HG03097 (cell line): ENCODE measurements at regions not wholly inside any gene's neighbourhood (a gene's known extent, or its start where the extent isn't known, plus 50 kb on each side); places are given as distances from the start of the nearest gene placed in this dataset.

ENCODE experiments used
- ATAC-seq: cut with Tn5 transposase; IDR thresholded peaks from one replicate; pipeline ENCODE4 v1.9.1; 2021; ENCODE audit not compliant: unreplicated experiment, low FRiP score

GRCh38 chrX:25226151-25226550 is 210.4 kb upstream of the ARX start:
- no peak for ATAC-seq

GRCh38 chrX:25219480-25219879 is 203.7 kb upstream of the ARX start:
- no peak for ATAC-seq

GRCh38 chrX:25213611-25214010 is 197.8 kb upstream of the ARX start:
- ATAC-seq: no peak

GRCh38 chrX:25207803-25208475 is 192.2 kb upstream of the ARX start:
- no peak for ATAC-seq

- no peak for ATAC-seq
Observed at GRCh38 chrX:25206778-25207177, 191.0 kb upstream of the ARX start.

GRCh38 chrX:25204182-25204581 is 188.4 kb upstream of the ARX start:
- ATAC-seq: no peak

GRCh38 chrX:25202827-25203226 is 187.1 kb upstream of the ARX start:
- ATAC-seq: no peak

GRCh38 chrX:25198891-25199290 is 183.1 kb upstream of the ARX start:
- ATAC-seq: no peak

GRCh38 chrX:25198253-25198652 is 182.5 kb upstream of the ARX start:
- no peak for ATAC-seq

GRCh38 chrX:25196221-25196620 is 180.5 kb upstream of the ARX start:
- no peak for ATAC-seq

GRCh38 chrX:25191403-25191802 is 175.6 kb upstream of the ARX start:
- ATAC-seq: no peak

GRCh38 chrX:25181775-25182174 is 166.0 kb upstream of the ARX start:
- ATAC-seq: no peak

GRCh38 chrX:25180242-25180641 is 164.5 kb upstream of the ARX start:
- ATAC-seq: no peak

GRCh38 chrX:25178555-25178954 is 162.8 kb upstream of the ARX start:
- no peak for ATAC-seq

GRCh38 chrX:25175743-25176142 is 160.0 kb upstream of the ARX start:
- ATAC-seq: peak; percentile 88

GRCh38 chrX:25175171-25175570 is 159.4 kb upstream of the ARX start:
- ATAC-seq: no peak

GRCh38 chrX:25166546-25166945 is 150.8 kb upstream of the ARX start:
- ATAC-seq: no peak

- no peak for ATAC-seq
Observed at GRCh38 chrX:25166145-25166544, 150.4 kb upstream of the ARX start.

GRCh38 chrX:25158635-25159034 is 142.9 kb upstream of the ARX start:
- no peak for ATAC-seq

- no peak for ATAC-seq
Observed at GRCh38 chrX:25156832-25157231, 141.1 kb upstream of the ARX start.

- no peak for ATAC-seq
Observed at GRCh38 chrX:25156323-25156722, 140.6 kb upstream of the ARX start.

GRCh38 chrX:25154168-25154567 is 138.4 kb upstream of the ARX start:
- ATAC-seq: no peak

- ATAC-seq: no peak
Observed at GRCh38 chrX:25151749-25152148, 136.0 kb upstream of the ARX start.
